GM23248 (cell line): ENCODE measurements at regions not wholly inside any gene's neighbourhood (a gene's known extent, or its start where the extent isn't known, plus 50 kb on each side); places are given as distances from the start of the nearest gene placed in this dataset.

Experiments
- DNase-seq: peaks from one replicate; pipeline ENCODE4 v3.0.0-alpha.2; 2015
- H2AFZ ChIP-seq: fragments of 200-600 bp; sonication (generic); 2 replicates; pipeline ENCODE4 v1.6.1; 2016; ENCODE audit warnings: antibody characterized with exemption
- H3F3A ChIP-seq: fragments of 200-600 bp; sonication (generic); 2 replicates; pipeline ENCODE4 v1.6.1; 2016; ENCODE audit warnings: mild to moderate bottlenecking, antibody characterized with exemption, mixed run types; ENCODE audit not compliant: insufficient read depth
- H3K27ac ChIP-seq: fragments of 200-600 bp; sonication (generic); 2 replicates; pipeline ENCODE4 v1.5.1; 2016; ENCODE audit warnings: mild to moderate bottlenecking
- H3K27me3 ChIP-seq: fragments of 200-600 bp; sonication (generic); replicated peaks from 2 replicates; pipeline ENCODE4 v1.6.1; 2016; ENCODE audit warnings: mild to moderate bottlenecking; ENCODE audit not compliant: insufficient read depth
- H3K36me3 ChIP-seq: fragments of 200-600 bp; sonication (generic); 2 replicates; pipeline ENCODE4 v1.6.1; 2016; ENCODE audit warnings: low read depth, mild to moderate bottlenecking
- H3K4me1 ChIP-seq: fragments of 200-600 bp; sonication (generic); 2 replicates; pipeline ENCODE4 v1.6.1; 2016; ENCODE audit warnings: mild to moderate bottlenecking; ENCODE audit not compliant: insufficient read depth
- H3K4me2 ChIP-seq: fragments of 200-600 bp; sonication (generic); one replicate; pipeline ENCODE4 v1.6.1; 2016; ENCODE audit warnings: mild to moderate bottlenecking; ENCODE audit not compliant: unreplicated experiment
- H3K4me3 ChIP-seq: fragments of 200-600 bp; sonication (generic); 2 replicates; pipeline ENCODE4 v1.5.1; 2016; ENCODE audit warnings: mild to moderate bottlenecking
- H3K79me2 ChIP-seq: fragments of 200-600 bp; sonication (generic); 2 replicates; pipeline ENCODE4 v1.6.1; 2016; ENCODE audit warnings: mild to moderate bottlenecking; ENCODE audit not compliant: insufficient read depth
- H3K9ac ChIP-seq: fragments of 200-600 bp; sonication (generic); 2 replicates; pipeline ENCODE4 v1.6.1; 2016; ENCODE audit warnings: mild to moderate bottlenecking
- H3K9me2 ChIP-seq: fragments of 200-600 bp; sonication (generic); 2 replicates; pipeline ENCODE4 v1.6.1; 2016; ENCODE audit warnings: mixed run types, mild to moderate bottlenecking, moderate library complexity; ENCODE audit not compliant: insufficient read depth
- H3K9me3 ChIP-seq: fragments of 200-600 bp; sonication (generic); one replicate; pipeline ENCODE4 v1.6.1; 2017; ENCODE audit warnings: low read depth
- H4K20me1 ChIP-seq: fragments of 200-600 bp; sonication (generic); 2 replicates; pipeline ENCODE4 v1.6.0; 2016; ENCODE audit not compliant: insufficient read depth
- EZH2 ChIP-seq: fragments of 200-600 bp; sonication (generic); IDR thresholded peaks from 2 replicates; pipeline ENCODE4 v1.6.1; 2018; ENCODE audit warnings: antibody characterized with exemption, mild to moderate bottlenecking; ENCODE audit not compliant: insufficient read depth, poor library complexity, severe bottlenecking
- EZH2phosphoT487 ChIP-seq: fragments of 200-600 bp; sonication (generic); IDR thresholded peaks from 2 replicates; pipeline ENCODE4 v1.6.1; 2018; ENCODE audit warnings: antibody characterized with exemption, moderate library complexity, mild to moderate bottlenecking, low read depth; ENCODE audit not compliant: insufficient read depth
- WGBS, 2 experiments: methylation state at CpG; one replicate each; pipeline ENCODE4 v1.1.6; 2015 to 2017; ENCODE audit warnings: low lambda C conversion rate in 2 of 2, low coverage in 1 of 2; ENCODE audit errors: missing lambda C conversion rate in 2 of 2; 5-methylcytosine and 5-hydroxymethylcytosine counted together
- in situ Hi-C: fragments of 300-500 bp; cut with MboI; formaldehyde crosslinking; loops from 2 replicates; pipeline ENCODE4 v1.15.0; 2020

- H3K27ac ChIP-seq, result peak overlapping the region; percentile 45; the same call in 1 of the 2 replicates
- TF ChIP-seq EZH2phosphoT487, result no peak
- TF ChIP-seq EZH2, result no peak
- peaks cover 100% of the 10 kb centered on the region for H3K79me2 ChIP-seq
- in situ Hi-C loops, result no loop called here
- peak; percentile 50 for DNase-seq
- peak overlapping the region; percentile 21 for H3K4me2 ChIP-seq
- no peaks in the 10 kb centered on the region for H3K27me3 ChIP-seq
- no peak overlapping the region for H2AFZ ChIP-seq
- WGBS, 2 experiments, result 41 to 49% methylated on average over 2 of the region's 2 CpGs
- no peaks in the 10 kb centered on the region for H3K9me2 ChIP-seq
- H3K4me3 ChIP-seq, result 0 out of 2 replicates have a peak overlapping the region, but pooled peaks have one; percentile 2
- H3K4me1 ChIP-seq, result peaks cover 82% of the 10 kb centered on the region
- H4K20me1 ChIP-seq, result peaks cover 5% of the 10 kb centered on the region; the same call in 1 of the 2 replicates
- no peaks in the 10 kb centered on the region for H3K36me3 ChIP-seq
- no peak overlapping the region for H3K9ac ChIP-seq
- no peaks in the 10 kb centered on the region for H3K9me3 ChIP-seq
- H3F3A ChIP-seq, result peaks cover 92% of the 10 kb centered on the region
Observed at GRCh38 chr6:56770011-56770520, 127.4 kb upstream of the DST start.

GRCh38 chr6:56767892-56768531 lies 125.3 kb upstream of the DST start:
- in situ Hi-C loops, result no loop called here
- no peak for DNase-seq
- Histone ChIP-seq H3K9me3 (no peaks in the 10 kb centered on the region), H3K4me2 (peak overlapping the region; percentile 1), H4K20me1 (peaks cover 8% of the 10 kb centered on the region; the same call in 1 of the 2 replicates), H3K79me2 (peaks cover 100% of the 10 kb centered on the region), H3K27ac (no peak overlapping the region), H3F3A (peaks cover 81% of the 10 kb centered on the region), H2AFZ (no peak overlapping the region), H3K9me2 (no peaks in the 10 kb centered on the region), H3K4me1 (peaks cover 95% of the 10 kb centered on the region), H3K36me3 (no peaks in the 10 kb centered on the region), H3K4me3 (no peak overlapping the region), H3K27me3 (no peaks in the 10 kb centered on the region), H3K9ac (no peak overlapping the region)
- WGBS, 2 experiments, result 74 to 82% methylated on average over 4 of the region's 4 CpGs
- TF ChIP-seq EZH2phosphoT487, result no peak
- TF ChIP-seq EZH2, result no peak

GRCh38 chr6:56767435-56767834 lies 124.7 kb upstream of the DST start:
- no peak overlapping the region for H3K4me3 ChIP-seq
- peaks cover 8% of the 10 kb centered on the region; the same call in 1 of the 2 replicates for H4K20me1 ChIP-seq
- H2AFZ ChIP-seq, result no peak overlapping the region
- WGBS, 2 experiments, result 97 to 98% methylated on average over 7 of the region's 7 CpGs
- no peaks in the 10 kb centered on the region for H3K36me3 ChIP-seq
- peaks cover 100% of the 10 kb centered on the region for H3K79me2 ChIP-seq
- no peak overlapping the region for H3K27ac ChIP-seq
- H3K4me2 ChIP-seq, result peak overlapping the region; percentile 33
- H3K9ac ChIP-seq, result no peak overlapping the region
- H3K9me3 ChIP-seq, result no peaks in the 10 kb centered on the region
- H3K9me2 ChIP-seq, result no peaks in the 10 kb centered on the region
- peaks cover 75% of the 10 kb centered on the region for H3F3A ChIP-seq
- DNase-seq, result no peak
- in situ Hi-C loops, result no loop called here
- no peak for TF ChIP-seq EZH2
- no peak for TF ChIP-seq EZH2phosphoT487
- no peaks in the 10 kb centered on the region for H3K27me3 ChIP-seq
- peaks cover 91% of the 10 kb centered on the region for H3K4me1 ChIP-seq

GRCh38 chr6:56766806-56767178 lies 124.1 kb upstream of the DST start:
- peaks cover 100% of the 10 kb centered on the region for H3K79me2 ChIP-seq
- DNase-seq, result peak; percentile 76
- peak overlapping the region; percentile 33 for H3K4me2 ChIP-seq
- no peak overlapping the region for H3K9ac ChIP-seq
- H3K9me3 ChIP-seq, result no peaks in the 10 kb centered on the region
- H2AFZ ChIP-seq, result no peak overlapping the region
- peak overlapping the region; percentile 23 for H3K27ac ChIP-seq
- peaks cover 8% of the 10 kb centered on the region; the same call in 1 of the 2 replicates for H4K20me1 ChIP-seq
- peaks cover 69% of the 10 kb centered on the region for H3F3A ChIP-seq
- no peak for TF ChIP-seq EZH2phosphoT487
- no peak for TF ChIP-seq EZH2
- in situ Hi-C loops, result no loop called here
- no peaks in the 10 kb centered on the region for H3K9me2 ChIP-seq
- H3K4me1 ChIP-seq, result peaks cover 85% of the 10 kb centered on the region
- no peak overlapping the region for H3K4me3 ChIP-seq
- no peaks in the 10 kb centered on the region for H3K36me3 ChIP-seq
- no peaks in the 10 kb centered on the region for H3K27me3 ChIP-seq
- 67 to 77% methylated on average over 1 of the region's 1 CpG for WGBS, 2 experiments
